GM21576 (cell line): ENCODE measurements at regions not wholly inside any gene's neighbourhood (a gene's known extent, or its start where the extent isn't known, plus 50 kb on each side); places are given as distances from the start of the nearest gene placed in this dataset.
"Not testable (repeated sequence)": the region's sequence is repeated elsewhere in the genome, so short reads cannot be mapped to it uniquely, and the experiment has no call there.

Source experiments
- ATAC-seq: cut with Tn5 transposase; IDR thresholded peaks from one replicate; pipeline ENCODE4 v1.9.1; 2021; ENCODE audit warnings: mild to moderate bottlenecking, moderate library complexity; ENCODE audit not compliant: unreplicated experiment

GRCh38 chr15:60134609-60135008 is 130.5 kb downstream of the FOXB1 start:
- ATAC-seq: no peak

DNA sequence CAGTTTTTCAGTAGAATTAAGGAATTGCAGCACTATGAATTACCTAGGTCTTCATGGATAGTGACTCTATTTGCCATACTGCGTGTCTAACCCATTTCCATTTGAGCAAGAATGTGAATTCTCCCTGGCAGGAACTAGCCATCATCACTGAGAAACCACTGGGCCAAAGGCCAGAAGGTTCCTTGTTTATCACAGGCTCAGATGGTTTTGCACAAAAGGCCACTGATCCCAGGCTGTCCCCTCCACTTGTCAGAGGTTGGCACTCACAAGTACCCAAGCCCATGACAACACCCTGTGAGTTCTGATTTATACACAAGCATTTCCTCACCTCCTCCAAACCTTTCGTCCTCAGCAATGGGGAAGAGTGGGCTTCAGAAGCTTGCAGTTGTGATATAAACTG is 131.8 kb downstream of the FOXB1 start:
- no peak for ATAC-seq

GRCh38 chr15:60137711-60138396 is 133.7 kb downstream of the FOXB1 start:
- no peak for ATAC-seq

DNA sequence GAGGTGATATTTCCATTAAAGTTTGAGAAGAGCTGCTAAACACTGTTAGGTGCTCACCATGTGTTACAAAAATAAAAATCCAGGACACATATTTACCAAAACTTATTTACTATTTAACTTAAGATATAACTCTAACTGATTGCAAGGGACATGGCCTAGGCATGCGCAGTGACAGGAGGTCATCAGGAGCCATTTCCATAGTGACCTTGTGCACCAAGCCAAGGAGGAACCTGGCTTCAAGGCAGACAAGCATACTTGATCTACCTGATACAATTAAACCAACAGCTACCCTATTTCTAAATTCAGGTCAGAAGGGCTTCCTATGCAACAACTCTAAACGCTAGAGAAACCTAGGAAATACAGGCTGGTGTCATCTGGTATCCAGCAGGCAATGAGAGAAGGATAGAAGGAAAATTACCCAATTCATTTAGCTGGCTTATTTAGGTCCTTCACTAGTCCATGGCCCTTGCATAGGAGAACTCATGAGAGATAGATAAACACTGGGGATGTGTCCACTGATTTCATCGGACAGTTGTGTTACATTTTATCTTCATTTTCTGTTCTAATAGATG is 134.4 kb downstream of the FOXB1 start:
- no peak for ATAC-seq

DNA sequence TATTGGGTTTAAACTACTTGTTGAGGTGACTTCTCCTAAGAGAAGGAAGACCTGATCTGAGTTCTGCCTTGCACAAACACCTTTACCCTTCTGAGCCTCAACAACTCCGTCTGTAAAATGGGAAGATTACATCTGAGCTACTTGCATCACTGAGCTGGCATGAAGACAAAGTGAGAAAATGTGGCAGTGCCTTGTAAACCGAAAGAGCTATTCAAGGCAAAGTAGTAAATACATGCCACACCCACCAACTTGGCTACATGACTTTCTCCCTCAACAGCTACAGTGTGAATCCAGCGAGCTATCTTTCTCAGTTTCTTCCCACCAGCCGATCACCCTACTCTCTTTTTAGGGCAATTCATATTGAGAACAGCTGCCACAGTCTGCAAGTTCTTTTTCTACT is 148.3 kb downstream of the FOXB1 start:
- no peak for ATAC-seq

DNA sequence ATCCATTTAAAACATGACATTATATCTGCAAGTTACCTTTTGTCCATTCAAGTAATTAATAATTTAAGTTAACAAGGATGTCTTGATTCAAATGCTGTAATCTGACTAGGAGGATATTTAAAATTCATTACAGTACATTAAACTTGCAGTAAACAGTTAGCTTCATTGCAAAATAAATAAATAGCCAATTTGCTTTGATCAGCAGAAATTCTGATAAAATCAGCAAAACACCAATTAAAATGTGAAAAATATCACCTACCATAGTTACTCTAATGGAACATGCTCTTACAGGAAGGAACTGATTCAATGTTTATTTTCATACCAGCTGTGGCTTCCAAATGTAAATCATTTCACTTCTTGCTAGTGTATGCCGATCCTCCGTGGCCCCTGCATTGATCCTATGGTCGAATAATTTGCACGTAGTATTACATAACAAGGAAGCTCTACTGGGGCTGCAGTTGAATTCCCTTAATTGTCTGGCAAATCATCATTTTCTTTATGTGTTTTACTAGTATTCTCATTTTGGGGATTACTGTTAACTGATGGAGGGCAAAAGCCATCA is 150.7 kb downstream of the FOXB1 start:
- no peak for ATAC-seq

DNA sequence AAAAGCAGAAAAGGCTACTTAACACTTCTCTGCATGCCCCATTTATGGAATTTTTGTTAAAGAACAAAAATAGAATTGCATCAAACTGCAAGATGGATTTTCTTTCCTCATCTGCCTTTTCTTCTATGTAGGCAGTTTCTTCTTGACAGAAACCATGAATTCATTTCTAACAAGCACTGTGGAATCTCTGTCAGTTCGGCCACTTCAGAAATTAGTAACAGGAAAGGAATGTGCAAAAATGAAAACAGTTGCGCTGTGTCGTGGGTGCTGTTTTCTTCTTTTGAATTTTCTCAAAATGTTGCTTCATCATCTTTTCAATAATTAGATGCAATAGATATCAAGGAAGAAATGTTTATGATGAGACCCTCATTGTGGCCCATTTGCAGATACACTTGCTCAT is 151.6 kb downstream of the FOXB1 start:
- no peak for ATAC-seq

DNA sequence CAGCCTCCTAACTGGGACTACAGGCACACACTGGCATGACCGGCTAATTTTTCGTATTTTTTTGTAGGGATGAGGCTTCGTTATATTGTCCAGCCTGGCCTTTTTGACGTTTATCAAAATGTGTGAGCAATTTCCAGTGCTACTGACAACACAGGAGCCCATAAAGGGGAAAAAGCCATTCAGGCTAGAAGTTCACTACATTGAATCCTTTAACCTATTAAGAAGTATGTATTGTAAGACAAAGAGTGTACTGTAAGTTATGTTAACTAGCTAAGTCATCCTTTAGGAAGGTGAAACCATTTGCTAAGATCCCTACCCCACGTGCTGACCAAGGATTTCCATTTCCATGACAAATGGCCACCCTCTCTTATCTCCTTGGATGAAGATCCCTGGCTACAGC is 156.8 kb downstream of the FOXB1 start:
- ATAC-seq: no peak

DNA sequence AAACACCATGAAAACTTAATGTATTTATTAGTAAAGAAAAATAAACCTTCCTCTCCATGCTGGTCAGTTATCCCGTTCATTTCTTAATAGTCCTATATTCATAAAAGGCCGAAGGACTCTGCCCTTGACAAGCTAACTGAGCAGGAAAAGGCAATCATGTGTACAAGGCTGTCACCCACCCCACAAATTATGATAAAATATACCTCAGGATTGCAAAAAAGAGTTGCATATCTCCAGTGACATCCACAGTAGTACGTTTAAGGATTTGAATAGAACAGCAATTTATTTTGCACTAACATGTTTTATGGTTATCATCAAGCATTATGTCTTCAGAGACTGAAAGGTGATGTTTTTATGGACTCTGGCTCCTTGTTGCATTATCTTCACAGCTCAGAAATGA is 157.6 kb downstream of the FOXB1 start:
- ATAC-seq: no peak

- ATAC-seq: no peak
Measured at GRCh38 chr15:60162251-60162967, 158.3 kb downstream of the FOXB1 start.

GRCh38 chr15:60162968-60163355 is 158.9 kb downstream of the FOXB1 start:
- ATAC-seq: no peak

- ATAC-seq: no peak
Measured at GRCh38 chr15:60165111-60165510, 161.0 kb downstream of the FOXB1 start.

DNA sequence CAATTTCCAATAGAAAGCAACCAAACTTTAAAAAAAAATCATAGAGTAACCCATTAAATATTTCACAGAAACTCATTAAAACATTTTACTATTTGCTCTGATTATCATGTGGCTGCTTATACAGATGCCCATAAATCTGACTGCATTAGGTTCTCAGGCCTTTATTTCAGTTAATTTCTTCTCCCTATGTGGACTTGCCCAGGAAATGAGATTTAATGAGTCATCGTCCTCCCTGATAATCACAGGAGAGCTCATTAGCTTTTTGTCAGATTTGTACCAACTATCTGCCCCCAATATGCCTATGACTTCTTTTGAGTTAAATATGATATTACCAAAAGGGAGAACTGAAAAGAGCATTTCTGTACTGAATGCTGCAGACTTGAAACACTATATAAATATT is 168.0 kb downstream of the FOXB1 start:
- no peak for ATAC-seq

GRCh38 chr15:60179786-60180391 is 175.8 kb downstream of the FOXB1 start:
- ATAC-seq: no peak

GRCh38 chr15:60181957-60182356 is 177.8 kb downstream of the FOXB1 start:
- ATAC-seq: not testable (repeated sequence)

DNA sequence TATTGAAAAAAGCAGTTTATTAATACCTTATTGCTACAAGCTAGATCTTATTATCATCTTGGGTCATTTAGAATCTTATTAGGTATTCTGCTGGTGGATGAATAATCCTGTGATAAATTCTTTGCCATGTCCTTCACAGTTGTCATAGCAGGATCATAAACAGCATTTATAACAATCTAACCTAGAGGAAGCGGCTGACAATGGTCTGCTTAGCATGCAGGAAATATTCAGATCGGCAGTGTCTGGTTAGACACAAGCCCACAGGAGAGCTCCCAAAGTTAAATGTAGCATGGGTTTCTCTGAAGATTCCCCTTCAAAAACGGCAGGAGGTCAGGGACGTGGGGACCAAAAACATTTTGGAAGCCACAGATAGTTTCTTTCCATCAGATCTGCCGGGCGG is 179.3 kb downstream of the FOXB1 start:
- ATAC-seq: no peak

- no peak for ATAC-seq
Measured at GRCh38 chr15:60184579-60184978, 180.5 kb downstream of the FOXB1 start.

DNA sequence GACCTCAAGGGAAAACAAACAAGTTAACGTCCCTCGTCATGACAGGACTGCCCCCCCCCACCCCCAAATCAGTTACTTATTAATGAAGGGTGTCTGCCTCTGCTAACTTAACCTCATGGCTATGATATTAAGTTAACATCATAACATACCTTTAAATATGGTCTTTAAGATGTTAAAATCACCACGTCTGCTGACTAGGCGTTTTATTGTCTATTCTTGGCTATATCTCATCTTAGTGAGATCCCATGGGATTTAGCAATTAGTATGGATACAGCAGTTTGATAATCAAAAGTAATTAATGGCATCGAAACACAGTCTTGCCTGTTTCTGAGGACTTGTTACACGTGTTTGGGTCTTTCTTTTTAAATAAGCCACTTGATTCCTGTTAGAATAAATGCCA is 186.9 kb downstream of the FOXB1 start:
- ATAC-seq: no peak

- no peak for ATAC-seq
Measured at GRCh38 chr15:60191821-60192220, 187.7 kb downstream of the FOXB1 start.

DNA sequence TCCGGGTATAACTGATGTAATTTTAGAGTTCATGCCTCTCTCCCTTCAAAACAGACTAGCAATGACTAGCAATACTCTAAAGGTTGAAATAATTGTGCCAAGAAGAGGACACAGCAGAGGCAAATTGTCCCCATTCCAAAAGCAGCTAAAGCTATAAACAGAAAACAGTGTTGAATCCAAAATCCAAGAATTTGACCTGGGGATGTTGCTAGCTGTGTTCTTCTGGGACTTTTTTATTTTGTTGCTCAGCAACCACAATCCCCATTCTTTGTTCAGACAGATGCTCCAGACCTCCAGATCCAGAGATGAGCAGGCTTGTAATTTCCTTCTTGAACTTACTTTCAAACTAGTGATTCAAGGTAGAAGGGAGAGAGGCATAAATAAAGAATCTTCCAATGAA is 191.5 kb downstream of the FOXB1 start:
- no peak for ATAC-seq

GRCh38 chr15:60204131-60204885 is 193.5 kb downstream of the ANXA2 start:
- ATAC-seq: no peak
